GM12874 (cell line): ENCODE measurements at regions not wholly inside any gene's neighbourhood (a gene's known extent, or its start where the extent isn't known, plus 50 kb on each side); places are given as distances from the start of the nearest gene placed in this dataset.

Experiments used
- TF ChIP-seq, protein P1 (sequence below): IDR thresholded peaks from 2 replicates; pipeline ENCODE4 v1.5.1; 2011; ENCODE audit warnings: low read depth, mild to moderate bottlenecking, control low read depth, low read length, moderate library complexity; ENCODE audit not compliant: insufficient read depth

DNA sequence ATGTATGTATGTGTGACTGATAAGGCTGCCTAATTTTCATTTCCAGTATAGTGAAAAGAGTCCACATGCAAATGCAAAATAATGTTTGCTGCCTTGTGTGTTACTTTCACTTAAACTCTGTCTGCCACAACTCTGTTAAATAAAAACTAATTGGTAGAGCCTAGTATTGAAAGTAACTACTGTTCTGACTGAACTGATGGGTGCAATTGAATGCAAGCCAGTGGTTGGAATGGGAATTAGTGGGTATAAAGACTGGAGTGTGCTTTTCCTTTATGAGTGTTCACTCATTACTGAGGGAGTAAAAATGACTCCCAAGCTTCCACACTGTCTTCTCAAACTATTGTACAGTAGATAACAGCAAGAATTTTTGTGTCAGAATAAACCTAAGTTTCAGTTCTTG, 571.0 kb downstream of the TMTC2 start:
- TF ChIP-seq, protein P1, sequence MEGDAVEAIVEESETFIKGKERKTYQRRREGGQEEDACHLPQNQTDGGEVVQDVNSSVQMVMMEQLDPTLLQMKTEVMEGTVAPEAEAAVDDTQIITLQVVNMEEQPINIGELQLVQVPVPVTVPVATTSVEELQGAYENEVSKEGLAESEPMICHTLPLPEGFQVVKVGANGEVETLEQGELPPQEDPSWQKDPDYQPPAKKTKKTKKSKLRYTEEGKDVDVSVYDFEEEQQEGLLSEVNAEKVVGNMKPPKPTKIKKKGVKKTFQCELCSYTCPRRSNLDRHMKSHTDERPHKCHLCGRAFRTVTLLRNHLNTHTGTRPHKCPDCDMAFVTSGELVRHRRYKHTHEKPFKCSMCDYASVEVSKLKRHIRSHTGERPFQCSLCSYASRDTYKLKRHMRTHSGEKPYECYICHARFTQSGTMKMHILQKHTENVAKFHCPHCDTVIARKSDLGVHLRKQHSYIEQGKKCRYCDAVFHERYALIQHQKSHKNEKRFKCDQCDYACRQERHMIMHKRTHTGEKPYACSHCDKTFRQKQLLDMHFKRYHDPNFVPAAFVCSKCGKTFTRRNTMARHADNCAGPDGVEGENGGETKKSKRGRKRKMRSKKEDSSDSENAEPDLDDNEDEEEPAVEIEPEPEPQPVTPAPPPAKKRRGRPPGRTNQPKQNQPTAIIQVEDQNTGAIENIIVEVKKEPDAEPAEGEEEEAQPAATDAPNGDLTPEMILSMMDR: no peak

GRCh38 chr12:83256562-83256961, 569.9 kb downstream of the TMTC2 start:
- TF ChIP-seq, protein P1: no peak

- TF ChIP-seq, protein P1: no peak
Observed at GRCh38 chr12:83250866-83251265, 564.2 kb downstream of the TMTC2 start.

DNA sequence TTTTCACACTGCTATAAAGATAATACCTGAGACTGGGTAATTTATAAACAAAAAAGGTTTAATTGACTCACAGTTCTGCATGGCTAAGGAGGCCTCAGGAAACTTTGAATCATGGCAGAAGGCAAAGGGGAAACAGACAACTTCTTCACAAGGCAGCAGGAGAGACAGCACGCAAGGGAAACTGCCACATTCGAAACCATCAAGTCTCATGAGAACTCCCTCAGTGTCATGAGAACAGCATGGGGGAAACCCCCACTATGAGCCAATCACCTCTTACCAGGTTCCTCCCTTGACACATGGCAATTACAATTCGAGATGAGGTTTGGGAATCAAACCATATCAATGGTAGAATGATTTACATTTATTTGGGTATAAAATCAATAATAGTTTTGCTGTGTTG, 558.5 kb downstream of the TMTC2 start:
- TF ChIP-seq, protein P1: no peak

DNA sequence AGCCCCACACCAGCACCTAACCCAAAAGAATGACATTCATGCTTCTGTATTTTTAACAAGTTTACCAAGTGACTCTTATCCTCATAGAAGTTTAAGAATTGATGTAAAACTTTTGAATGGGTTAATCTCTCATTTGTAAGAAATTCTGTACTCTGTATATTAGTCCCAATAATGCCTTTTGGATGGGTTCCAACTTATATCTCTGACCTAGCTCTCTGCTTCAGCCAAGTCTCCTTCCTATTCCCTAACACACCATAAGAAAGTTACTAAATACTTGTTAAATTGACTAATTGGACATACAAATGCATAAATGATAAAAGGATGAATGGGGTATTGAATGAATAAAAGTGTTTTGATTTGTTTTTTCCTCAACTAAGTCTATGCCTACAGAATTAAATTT, 557.3 kb downstream of the TMTC2 start:
- TF ChIP-seq, protein P1: no peak

DNA sequence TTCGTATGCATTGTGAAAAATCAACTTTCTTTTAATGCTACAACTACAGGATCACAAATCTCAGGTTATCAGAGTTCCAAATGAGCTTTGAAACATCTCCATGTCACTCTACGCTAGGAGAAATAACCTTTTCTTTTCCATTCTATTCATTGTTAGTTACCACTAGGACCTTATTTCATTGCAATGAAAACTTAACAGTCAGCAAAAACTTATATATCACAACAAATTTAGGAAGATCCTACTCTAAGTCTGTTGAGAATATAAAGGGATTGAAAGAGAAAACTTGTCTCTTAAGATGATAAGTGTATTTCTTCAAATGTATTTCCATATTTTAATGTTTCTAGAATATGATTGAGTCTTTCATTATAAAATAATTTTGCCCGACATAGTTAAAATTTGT, 539.1 kb downstream of the TMTC2 start:
- TF ChIP-seq, protein P1: no peak

- TF ChIP-seq, protein P1: no peak
Observed at GRCh38 chr12:83224012-83224411, 537.3 kb downstream of the TMTC2 start.

GRCh38 chr12:83220774-83221173, 534.1 kb downstream of the TMTC2 start:
- TF ChIP-seq, protein P1: no peak
